ENCODE measurements at regions not wholly inside any gene's neighbourhood (a gene's known extent, or its start where the extent isn't known, plus 50 kb on each side); places are given as distances from the start of the nearest gene placed in this dataset.

GRCh38 chr11:122234780-122235179 is 118.8 kb upstream of the BLID start:
- DNase-seq (ENCODE audit: low spot score): no peak

- no peak for DNase-seq (ENCODE audit: low spot score)
Observed at GRCh38 chr11:122234257-122234656, 118.2 kb upstream of the BLID start.

DNA sequence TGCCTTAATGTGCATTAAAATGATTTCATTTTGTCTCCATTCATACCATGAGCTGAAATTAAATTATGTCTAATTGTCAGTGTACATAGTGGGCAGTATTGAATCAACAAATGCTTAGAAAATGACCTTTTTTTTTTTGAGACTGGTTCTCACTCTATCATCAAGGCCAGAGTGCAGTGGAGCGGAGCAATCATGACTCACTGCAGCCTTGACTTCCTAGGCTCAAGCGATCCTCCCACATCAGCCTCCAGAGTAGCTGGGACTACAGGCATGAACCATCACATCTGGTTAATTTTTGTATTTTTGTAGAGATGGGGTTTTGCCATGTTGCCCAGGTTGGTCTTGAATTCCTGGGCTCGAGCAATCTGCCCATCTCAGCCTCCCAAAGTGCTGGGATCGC is 117.0 kb upstream of the BLID start:
- DNase-seq (ENCODE audit: low spot score): no peak

GRCh38 chr11:122230385-122230755 is 114.4 kb upstream of the BLID start:
- no peak for DNase-seq (ENCODE audit: low spot score)

- DNase-seq (ENCODE audit: low spot score): no peak
Observed at GRCh38 chr11:122229481-122230384, 113.7 kb upstream of the BLID start.

DNA sequence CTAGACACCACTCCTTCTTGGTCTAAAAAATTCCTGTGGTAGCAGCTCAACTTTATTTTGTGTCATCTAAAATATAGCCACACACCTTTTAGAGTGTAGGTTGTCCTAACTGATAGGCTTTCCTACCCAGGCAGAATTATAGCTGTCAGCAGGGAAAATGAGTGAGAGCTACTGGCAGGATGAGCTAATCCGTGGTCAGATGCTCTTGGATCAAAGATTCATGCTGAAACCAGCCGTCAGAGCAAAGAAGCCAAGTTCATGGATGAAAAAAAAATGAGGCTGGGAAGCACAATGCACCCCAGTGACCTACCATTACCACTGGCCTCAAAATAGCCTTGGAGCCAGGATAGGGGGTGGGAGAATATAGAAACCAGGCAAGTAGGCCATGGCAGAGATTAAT is 113.1 kb upstream of the BLID start:
- no peak for DNase-seq (ENCODE audit: low spot score)

DNA sequence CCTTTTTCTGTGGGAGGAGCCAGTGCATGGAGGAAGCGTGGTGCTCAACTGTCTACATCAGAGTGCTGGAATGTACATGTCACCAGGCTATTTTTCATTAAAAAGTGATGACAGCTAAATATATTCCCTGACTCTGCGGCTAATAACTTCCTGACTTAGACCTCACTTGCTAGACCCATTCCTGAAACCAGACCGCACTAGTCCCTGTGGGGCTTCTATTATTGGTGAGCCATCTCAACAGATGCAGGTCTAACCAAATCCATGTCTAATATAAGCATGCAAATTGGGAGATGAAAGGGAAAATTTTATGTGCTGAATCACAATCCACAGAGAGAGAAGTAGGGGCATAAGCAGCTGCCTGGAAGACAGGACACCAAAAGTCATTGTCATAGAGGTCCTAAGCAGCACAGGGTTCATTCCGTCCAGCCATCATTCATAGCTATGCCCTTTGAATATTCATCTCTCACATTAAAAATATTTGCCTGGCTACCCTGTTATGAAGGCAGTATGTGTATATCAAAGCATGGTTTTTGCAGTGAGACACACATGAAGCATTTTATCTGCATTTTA is 110.9 kb upstream of the BLID start:
- no peak for DNase-seq (ENCODE audit: low spot score)

GRCh38 chr11:122224867-122225266 is 108.9 kb upstream of the BLID start:
- no peak for DNase-seq (ENCODE audit: low spot score)

GRCh38 chr11:122220321-122220720 is 104.3 kb upstream of the BLID start:
- no peak for DNase-seq (ENCODE audit: low spot score)

DNA sequence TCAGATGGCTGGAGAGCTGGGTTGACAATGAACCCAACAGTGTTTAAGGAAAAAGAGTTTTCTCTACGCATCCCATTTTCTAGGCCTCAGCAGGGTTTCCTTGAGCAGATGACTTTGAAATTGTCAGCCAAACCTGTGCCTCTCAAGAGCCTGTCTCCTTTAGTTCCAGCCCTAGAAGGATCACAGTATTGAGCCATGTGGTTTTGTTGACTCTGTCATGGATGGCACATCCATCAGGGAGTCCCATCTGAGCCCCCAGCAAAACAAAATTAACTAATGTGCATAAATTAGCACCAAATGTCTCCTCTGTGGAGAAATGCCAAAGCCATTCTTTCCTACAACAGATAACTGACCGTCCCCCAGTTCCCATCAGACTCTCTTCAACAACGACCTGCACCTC is 103.8 kb upstream of the BLID start:
- DNase-seq (ENCODE audit: low spot score): no peak

DNA sequence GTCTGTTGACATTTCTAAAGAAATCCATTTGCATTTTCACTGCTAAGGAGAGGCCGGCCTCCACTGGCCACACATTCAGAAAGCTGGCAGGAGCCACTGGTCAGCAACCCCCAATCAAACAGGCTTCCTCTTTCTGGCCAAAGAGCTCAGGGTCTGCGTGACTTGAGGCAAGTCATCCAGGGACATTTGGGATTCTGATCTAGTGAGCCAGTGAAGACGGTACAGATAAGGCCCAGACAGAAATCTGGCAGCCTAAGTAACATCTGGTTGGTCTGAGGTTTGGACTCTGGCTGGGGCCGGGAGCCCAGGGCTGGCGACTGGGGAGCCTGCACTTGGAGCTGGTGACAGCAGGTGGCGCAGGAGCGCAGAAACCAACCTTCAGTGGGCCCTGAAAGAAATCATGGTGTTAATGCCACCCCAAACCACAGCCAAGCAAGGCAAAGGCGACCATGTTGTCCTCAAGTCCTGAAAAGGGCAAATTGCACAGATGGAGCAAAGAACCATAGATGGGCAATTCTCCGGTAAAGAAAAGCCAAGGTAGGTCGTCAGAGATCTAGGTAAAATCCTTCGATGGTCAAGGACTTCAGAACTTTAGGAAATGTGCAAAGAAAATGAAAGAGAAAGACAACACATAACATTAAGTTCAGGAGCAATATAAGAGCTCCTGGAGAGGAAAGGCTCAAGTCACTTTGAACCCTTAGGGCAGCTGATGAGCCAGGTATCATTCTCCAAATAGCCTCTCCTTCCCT is 99.4 kb upstream of the BLID start:
- DNase-seq (ENCODE audit: low spot score): peak; percentile 64

GRCh38 chr11:122214567-122214966 is 98.6 kb upstream of the BLID start:
- no peak for DNase-seq (ENCODE audit: low spot score)

DNA sequence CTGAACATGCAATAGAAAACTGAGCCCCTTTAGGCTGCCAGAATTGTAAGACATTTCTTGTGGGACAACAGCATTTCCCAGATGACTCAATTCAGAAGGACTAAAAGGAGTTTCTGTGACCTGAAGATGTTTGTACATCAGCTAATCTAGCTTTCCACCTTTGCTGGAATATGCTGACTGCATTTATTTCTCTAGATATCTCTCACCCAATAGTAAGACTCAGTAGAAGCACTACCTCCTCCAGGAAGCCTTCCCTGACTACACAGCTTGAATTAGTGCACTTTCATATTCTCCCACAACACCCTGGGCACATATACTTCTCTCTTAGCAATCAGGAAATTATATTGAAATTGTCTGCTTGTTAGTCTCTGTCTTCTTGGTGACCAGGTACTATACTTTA is 98.1 kb upstream of the BLID start:
- no peak for DNase-seq (ENCODE audit: low spot score)

DNA sequence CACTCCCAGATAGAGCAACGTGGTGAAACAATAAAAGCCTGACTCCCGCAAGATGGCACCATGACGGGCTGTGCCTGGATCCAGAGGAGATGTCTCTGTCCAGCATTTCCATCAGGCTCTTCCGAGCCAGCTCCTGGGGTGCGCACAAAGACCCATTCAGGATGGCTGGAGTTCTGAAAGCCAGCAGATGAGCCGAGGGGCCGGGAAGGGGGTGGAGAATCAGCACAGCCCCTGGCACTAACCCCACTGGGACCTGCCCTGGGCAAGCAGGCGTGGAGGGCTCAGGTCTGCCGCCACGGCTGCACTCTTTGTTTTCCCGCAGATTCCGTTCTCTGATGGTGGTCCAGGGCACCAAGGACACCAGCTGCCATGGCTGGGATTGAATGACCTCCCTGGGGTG is 97.2 kb upstream of the BLID start:
- no peak for DNase-seq (ENCODE audit: low spot score)

DNA sequence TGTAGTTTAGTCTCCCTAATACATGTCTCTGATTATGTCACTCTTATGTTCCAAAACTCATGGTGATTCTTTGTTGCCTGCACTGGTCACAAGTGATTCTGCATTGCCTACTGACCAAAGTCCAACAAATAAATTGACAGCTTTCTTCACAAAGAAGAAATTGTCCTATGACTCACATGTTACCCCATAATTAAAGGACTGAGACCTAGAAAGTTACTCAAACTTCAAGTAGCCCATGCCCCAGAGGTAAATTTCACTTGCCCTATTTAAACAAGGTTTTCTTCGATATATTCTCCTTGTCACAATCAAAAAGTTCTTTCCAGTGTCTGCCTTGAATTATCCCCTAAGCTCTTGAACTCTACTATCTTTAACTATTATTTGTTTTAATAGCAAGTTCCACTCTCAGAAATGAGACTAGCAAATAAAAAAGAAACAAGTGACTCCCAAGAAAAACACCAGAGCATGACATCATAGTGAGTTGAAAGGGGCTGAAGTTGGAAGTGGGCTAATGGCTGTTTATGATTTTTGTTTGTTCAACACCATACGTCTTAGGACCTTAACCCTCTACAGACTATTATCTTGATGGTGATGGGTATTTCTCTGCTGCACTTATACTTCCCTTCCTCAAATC is 94.5 kb upstream of the BLID start:
- DNase-seq (ENCODE audit: low spot score): no peak

GRCh38 chr11:122209619-122210366 is 93.8 kb upstream of the BLID start:
- DNase-seq (ENCODE audit: low spot score): peak; percentile 64

DNA sequence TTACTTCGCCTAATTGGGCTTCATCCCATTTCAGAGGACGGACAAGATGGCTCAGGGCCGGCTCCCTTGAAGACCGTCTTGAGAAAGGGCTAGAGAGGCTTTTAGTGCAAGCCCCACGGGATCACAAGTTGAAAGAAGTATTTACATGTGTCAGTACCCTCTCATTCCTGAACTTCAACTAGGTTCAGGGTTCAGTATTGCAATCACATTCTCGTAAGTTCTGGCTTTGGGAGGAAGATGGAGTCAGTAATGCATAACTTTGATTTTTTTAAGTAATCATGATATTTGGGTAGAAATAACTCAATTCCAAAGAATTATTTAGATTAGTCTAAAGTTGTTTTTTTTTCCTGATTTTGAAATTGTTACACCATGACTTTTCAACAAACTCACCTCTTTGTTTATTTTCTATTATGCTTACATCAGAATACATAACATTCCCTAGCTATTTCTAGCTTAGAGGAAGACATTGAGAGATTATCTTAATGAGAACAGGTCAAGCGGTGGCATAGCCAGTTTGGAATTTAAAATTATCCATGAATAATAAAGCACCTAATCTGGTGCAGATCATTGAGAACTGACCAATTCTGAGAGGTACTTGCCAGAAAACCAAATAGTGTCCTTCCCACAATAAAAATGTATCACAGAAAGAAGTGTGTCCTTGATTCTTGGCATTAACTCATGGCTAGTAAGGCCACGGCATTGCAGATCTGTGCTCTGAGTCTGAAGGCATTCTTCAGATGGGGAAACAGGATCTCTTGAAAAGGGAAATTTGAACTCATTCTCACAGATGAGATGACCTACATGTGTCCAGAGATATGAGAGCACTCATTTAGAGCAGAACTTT is 92.1 kb upstream of the BLID start:
- no peak for DNase-seq (ENCODE audit: low spot score)

DNA sequence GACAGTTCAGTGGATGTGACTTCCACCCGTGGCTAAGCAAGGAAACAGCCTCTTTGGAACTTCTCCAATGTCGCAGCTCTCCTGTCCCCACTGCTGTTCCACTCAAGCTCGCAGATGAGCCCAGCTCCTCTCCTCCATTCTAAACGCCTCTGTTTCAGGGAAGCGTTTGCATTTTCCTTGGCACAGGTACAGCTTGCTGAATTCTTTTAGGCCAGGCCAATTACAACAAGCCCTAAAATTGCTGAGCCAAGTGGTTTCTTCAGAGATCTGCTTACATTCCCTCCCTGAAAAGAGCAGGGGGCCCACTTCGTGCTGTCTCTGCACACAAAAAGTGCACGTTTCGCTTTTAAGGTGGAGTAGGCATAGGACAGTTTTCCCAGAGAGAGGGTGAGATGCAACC is 91.5 kb upstream of the BLID start:
- DNase-seq (ENCODE audit: low spot score): no peak

DNA sequence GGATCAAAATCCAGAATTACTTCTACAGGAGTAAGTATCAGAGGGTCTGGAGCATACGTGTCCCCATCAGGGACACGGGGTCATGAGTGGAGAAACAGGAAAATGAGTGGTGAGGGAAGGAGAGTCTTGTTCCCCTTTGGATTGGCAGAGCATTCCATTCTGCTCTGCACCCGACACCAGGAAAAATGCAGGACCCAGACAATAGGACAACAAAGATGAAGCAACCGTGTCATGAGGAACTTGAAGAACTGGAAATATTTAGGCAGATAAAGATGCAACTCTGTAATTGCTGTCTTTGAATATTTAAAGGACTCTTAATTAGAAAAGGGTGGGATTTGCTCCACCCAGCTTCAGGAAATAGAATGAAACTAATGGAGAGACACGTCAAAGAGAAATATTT is 89.0 kb upstream of the BLID start:
- no peak for DNase-seq (ENCODE audit: low spot score)

GRCh38 chr11:122204206-122204605 is 88.2 kb upstream of the BLID start:
- no peak for DNase-seq (ENCODE audit: low spot score)

DNA sequence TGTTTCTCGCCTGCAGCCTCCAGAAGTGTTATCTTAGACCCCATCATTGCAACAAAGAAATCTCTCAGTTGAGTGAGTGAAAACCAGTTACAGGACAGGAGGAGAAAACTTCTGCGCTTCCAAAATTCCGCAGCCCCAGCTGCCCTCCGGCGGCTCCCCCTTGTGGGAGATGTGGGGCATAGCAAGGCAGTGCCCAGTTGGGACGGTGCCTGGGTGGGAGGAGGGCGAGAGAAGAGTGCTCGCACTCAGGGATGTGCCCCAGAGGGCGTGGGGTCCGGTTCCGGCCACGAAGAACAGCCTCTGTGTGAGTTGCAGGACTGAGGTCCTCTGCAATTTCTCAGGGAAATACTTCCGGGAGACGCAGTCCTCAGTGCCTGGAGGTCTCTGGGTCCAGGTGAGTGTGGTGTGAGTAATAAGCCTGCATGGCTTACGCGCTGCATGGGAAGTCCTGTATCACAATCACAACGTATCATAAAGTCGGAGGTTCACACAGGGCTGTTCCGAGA is 87.0 kb upstream of the BLID start:
- peak; percentile 44 for DNase-seq (ENCODE audit: low spot score)

Data from H4 (cell line).